Prostate gland (tissue), 2 donors: ENCODE measurements at regions not wholly inside any gene's neighbourhood (a gene's known extent, or its start where the extent isn't known, plus 50 kb on each side); places are given as distances from the start of the nearest gene placed in this dataset.

Experiments
- DNase-seq: peaks from one replicate; pipeline ENCODE4 v3.0.0-alpha.2; 2019; ENCODE audit warnings: low spot score
- H3K27ac ChIP-seq, 2 donors: fragments of 200-600 bp; sonication (generic); 2 replicates each; pipeline ENCODE4 v1.5.1; 2017 to 2019
- H3K27me3 ChIP-seq: fragments of 200-600 bp; sonication (generic); replicated peaks from 2 replicates; pipeline ENCODE4 v1.5.1; 2019; ENCODE audit not compliant: insufficient read depth
- H3K36me3 ChIP-seq, 2 donors: fragments of 200-600 bp; sonication (generic); 1 replicate in 1 of 2; 2 replicates in 1 of 2; pipeline versions ENCODE4 v1.5.1 to v1.8.1; 2017 to 2019
- H3K4me1 ChIP-seq: fragments of 200-600 bp; sonication (generic); replicated peaks from 2 replicates; pipeline ENCODE4 v1.5.1; 2019
- H3K4me3 ChIP-seq, 2 donors: fragments of 200-600 bp; sonication (generic); 2 replicates each; pipeline ENCODE4 v1.5.1; 2017 to 2019
- H3K9me3 ChIP-seq: fragments of 200-600 bp; sonication (generic); 2 replicates; pipeline ENCODE4 v1.5.1; 2017
- CTCF ChIP-seq, 4 experiments: fragments of 200-600 bp in 2 of 4; fragments of 450-650 bp in 2 of 4; sonication (generic) in 2 of 4; IDR thresholded peaks; 1 replicate in 3 of 4; 2 replicates in 1 of 4; pipeline ENCODE4 v1.5.1; 2016 to 2019; ENCODE audit warnings: antibody characterized with exemption in 4 of 4, mild to moderate bottlenecking in 2 of 4, moderate library complexity in 2 of 4
- POLR2A ChIP-seq: fragments of 450-650 bp; IDR thresholded peaks from one replicate; pipeline ENCODE4 v1.6.1; 2016; ENCODE audit warnings: antibody characterized with exemption, mild to moderate bottlenecking
- POLR2AphosphoS5 ChIP-seq: sonication (generic); formaldehyde crosslinking; IDR thresholded peaks from one replicate; pipeline ENCODE4 v1.6.1; 2017; ENCODE audit warnings: antibody characterized with exemption
- WGBS: methylation state at CpG from one replicate; pipeline ENCODE4 v1.1.5; 2018; 5-methylcytosine and 5-hydroxymethylcytosine counted together
- intact Hi-C: fragments of 100-400 bp; cut with DNase I; formaldehyde crosslinking; loops from one replicate; pipeline ENCODE4 v1.14.2; 2022

- H3K4me3 ChIP-seq: no peak overlapping the region
- no peaks in the 10 kb centered on the region for H3K4me1 ChIP-seq
- DNase-seq: no peak
- H3K27me3 ChIP-seq: no peaks in the 10 kb centered on the region
- intact Hi-C loops: no loop called here
- no peak overlapping the region for H3K27ac ChIP-seq
- 85% methylated on average over 3 of the region's 3 CpGs for WGBS
- TF ChIP-seq POLR2AphosphoS5 (no peak), POLR2A (no peak), CTCF (IDR thresholded peaks at IDR 0.05) (no peak)
- no peaks in the 10 kb centered on the region for H3K9me3 ChIP-seq
- no peaks in the 10 kb centered on the region for H3K36me3 ChIP-seq
These were observed 126.8 kb upstream of the SYT10 start for GRCh38 chr12:33566403-33566802.

GRCh38 chr12:33575346-33575745 lies 135.7 kb upstream of the SYT10 start:
- intact Hi-C loops: no loop called here
- H3K9me3 ChIP-seq: no peaks in the 10 kb centered on the region
- H3K4me1 ChIP-seq: no peaks in the 10 kb centered on the region
- no peak for DNase-seq
- H3K36me3 ChIP-seq: no peaks in the 10 kb centered on the region
- WGBS: 65% methylated on average over 3 of the region's 3 CpGs
- no peak overlapping the region for H3K4me3 ChIP-seq
- TF ChIP-seq POLR2A (no peak), POLR2AphosphoS5 (no peak), CTCF (IDR thresholded peaks at IDR 0.05) (no peak)
- no peaks in the 10 kb centered on the region for H3K27me3 ChIP-seq
- no peak overlapping the region for H3K27ac ChIP-seq

- Histone ChIP-seq H3K4me1 (no peaks in the 10 kb centered on the region), H3K9me3 (no peaks in the 10 kb centered on the region), H3K27me3 (no peaks in the 10 kb centered on the region), H3K4me3 (no peak overlapping the region), H3K36me3 (no peaks in the 10 kb centered on the region), H3K27ac (no peak overlapping the region)
- no peak for DNase-seq
- intact Hi-C loops: no loop called here
- 21% methylated on average over 5 of the region's 5 CpGs for WGBS
- no peak for TF ChIP-seq POLR2A
- no peak for TF ChIP-seq CTCF (IDR thresholded peaks at IDR 0.05)
- no peak for TF ChIP-seq POLR2AphosphoS5
These were observed 142.0 kb upstream of the SYT10 start for GRCh38 chr12:33581613-33582122.

- 90% methylated on average over 2 of the region's 2 CpGs for WGBS
These were observed 147.0 kb upstream of the SYT10 start for GRCh38 chr12:33586576-33586975.

More at GRCh38 chr12:33586576-33586975, 147.0 kb upstream of the SYT10 start:
- Histone ChIP-seq H3K36me3 (no peaks in the 10 kb centered on the region), H3K4me3 (no peak overlapping the region), H3K27me3 (no peaks in the 10 kb centered on the region), H3K27ac (no peak overlapping the region), H3K9me3 (no peaks in the 10 kb centered on the region), H3K4me1 (no peaks in the 10 kb centered on the region)
- no peak for DNase-seq
- TF ChIP-seq POLR2A: no peak
- TF ChIP-seq POLR2AphosphoS5: no peak
- TF ChIP-seq CTCF (IDR thresholded peaks at IDR 0.05): no peak
- intact Hi-C loops: no loop called here
